PC-3 (cell line): ENCODE measurements at regions not wholly inside any gene's neighbourhood (a gene's known extent, or its start where the extent isn't known, plus 50 kb on each side); places are given as distances from the start of the nearest gene placed in this dataset.

ENCODE experiments used
- CTCF ChIP-seq: fragments of 300-600 bp; sonication (generic); conservative IDR thresholded peaks from 2 replicates; pipeline ENCODE4 v1.5.1; 2017; ENCODE audit warnings: antibody characterized with exemption, low read depth, mild to moderate bottlenecking, low read length
- EZH2phosphoT487 ChIP-seq: fragments of 300-600 bp; sonication (generic); IDR thresholded peaks from 2 replicates; pipeline ENCODE4 v1.6.1; 2018; ENCODE audit warnings: mild to moderate bottlenecking, antibody characterized with exemption, low read length, borderline replicate concordance

GRCh38 chr1:106659490-106660244 lies 396.8 kb upstream of the PRMT6 start:
- TF ChIP-seq CTCF (no peak), EZH2phosphoT487 (no peak)
